ENCODE measurements at regions not wholly inside any gene's neighbourhood (a gene's known extent, or its start where the extent isn't known, plus 50 kb on each side); places are given as distances from the start of the nearest gene placed in this dataset.
A peak's percentile ranks its signal among the peaks of the same experiment; 100 is the strongest.

DNA sequence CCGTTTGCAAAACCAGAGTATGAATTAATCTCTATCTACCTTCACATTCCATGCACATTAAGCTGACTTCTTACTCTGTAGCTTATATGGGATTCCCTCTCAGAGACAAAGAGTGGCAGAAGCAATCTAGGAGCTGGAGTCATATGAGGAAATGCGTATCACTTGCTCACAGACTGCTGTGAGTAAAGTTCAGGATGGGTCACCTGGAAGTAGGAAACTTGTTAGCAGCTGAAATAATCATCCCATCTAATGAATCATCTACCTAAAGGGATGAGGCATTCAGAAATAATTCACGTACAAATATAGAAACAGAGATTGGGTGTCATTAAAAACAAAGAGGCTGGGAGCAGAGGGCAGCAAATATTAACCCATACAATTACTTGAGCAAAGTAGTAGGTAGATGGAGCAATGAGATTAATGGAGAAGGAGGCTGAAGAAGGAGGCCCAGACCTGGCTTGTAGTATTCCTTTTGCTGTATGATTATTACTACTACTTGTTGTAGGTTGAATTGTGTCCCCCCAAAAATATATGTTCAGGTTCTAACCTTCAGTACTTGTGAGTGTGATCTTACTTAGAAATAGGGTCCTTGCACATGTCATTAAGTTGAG is 866.3 kb downstream of the ROBO2 start:
- Histone ChIP-seq H3K4me2 (ENCODE audit: low read length, poor library complexity, severe bottlenecking) (no peak overlapping the region), H3K9me3 (ENCODE audit: control insufficient read depth, low read length) (peaks cover 11% of the 10 kb centered on the region), H2BK120ac (ENCODE audit: low read depth, low read length) (no peak overlapping the region), H3K4me3 (ENCODE audit: insufficient read depth in 1 of 2, low read depth in 1 of 2, low read length in 2 of 2) (no peak overlapping the region), H4K8ac (ENCODE audit: low read length) (no peak overlapping the region), H2BK5ac (ENCODE audit: low read depth, low read length, poor library complexity, severe bottlenecking) (no peak overlapping the region), H3K23ac (ENCODE audit: low read length in 2 of 2) (no peak overlapping the region), H3K4me1 (ENCODE audit: control insufficient read depth, insufficient read depth, low read depth, low read length) (peaks cover 1% of the 10 kb centered on the region), H3K27ac (ENCODE audit: low read length, poor library complexity, severe bottlenecking) (peak overlapping the region; percentile 50), H3K4ac (ENCODE audit: low read depth in 1 of 2, low read length in 2 of 2) (no peak overlapping the region), H3K18ac (ENCODE audit: low read depth in 1 of 2, low read length in 2 of 2) (no peak overlapping the region), H3K14ac (ENCODE audit: low read length in 2 of 2) (no peak overlapping the region), H3K36me3 (ENCODE audit: control insufficient read depth in 1 of 2, insufficient read depth in 2 of 2, low read depth in 1 of 2, low read length in 2 of 2) (no peaks in the 10 kb centered on the region), H3K27me3 (ENCODE audit: control insufficient read depth in 1 of 2, insufficient read depth in 1 of 2, low read length in 2 of 2) (no peaks in the 10 kb centered on the region), H2AK5ac (ENCODE audit: low read length, severe bottlenecking) (no peak overlapping the region), H3K9ac (ENCODE audit: low read length) (no peak overlapping the region), H4K91ac (ENCODE audit: low read length) (no peak overlapping the region), H3K79me1 (replicated peaks; ENCODE audit: low read length, poor library complexity, severe bottlenecking) (no peaks in the 10 kb centered on the region), H2BK15ac (ENCODE audit: low read depth, poor library complexity, severe bottlenecking) (no peak overlapping the region), H2AFZ (ENCODE audit: low read depth, low read length) (no peak overlapping the region), H2BK12ac (ENCODE audit: low read length in 2 of 2) (no peak overlapping the region)
- no peak for DNase-seq
- WGBS, result 77% methylated on average over 3 of the region's 3 CpGs

DNA sequence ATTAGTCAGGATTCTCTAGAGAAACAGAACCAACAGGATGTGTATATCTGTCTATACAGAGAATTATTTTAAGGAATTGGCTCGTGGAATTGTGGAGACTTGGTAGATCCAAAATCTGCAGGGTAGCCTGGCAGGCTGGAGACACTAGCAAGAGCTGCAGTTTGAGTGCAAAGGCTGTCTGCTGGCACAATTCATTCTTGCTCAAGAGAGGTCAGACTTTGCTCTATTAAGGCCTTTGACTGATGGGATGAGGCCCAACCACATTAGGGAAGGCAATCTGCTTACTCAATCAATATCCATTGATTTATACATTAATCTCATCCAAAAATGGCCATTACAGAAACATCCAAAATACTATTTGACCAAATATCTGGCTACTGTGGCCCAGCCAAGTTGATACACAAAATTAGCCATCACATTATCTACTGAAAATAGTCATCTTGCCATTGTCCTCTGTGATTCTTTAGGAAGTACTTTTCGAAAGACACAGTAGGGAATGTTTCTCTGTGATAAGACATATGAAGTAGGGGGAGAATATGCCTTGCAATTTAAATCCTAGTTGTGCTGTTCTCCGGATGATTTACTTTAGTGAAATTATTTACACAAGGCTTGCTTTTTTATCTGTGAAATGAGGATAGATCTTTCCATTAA is 873.8 kb downstream of the ROBO2 start:
- 90% methylated on average over 3 of the region's 3 CpGs for WGBS
- H3K79me1 ChIP-seq (replicated peaks; ENCODE audit: low read length, poor library complexity, severe bottlenecking), result no peaks in the 10 kb centered on the region

GRCh38 chr3:77915336-77915735 is 875.4 kb downstream of the ROBO2 start:
- Histone ChIP-seq H4K91ac (ENCODE audit: low read length) (no peak overlapping the region), H3K27me3 (ENCODE audit: control insufficient read depth in 1 of 2, insufficient read depth in 1 of 2, low read length in 2 of 2) (no peaks in the 10 kb centered on the region), H3K9me3 (ENCODE audit: control insufficient read depth, low read length) (peaks cover 11% of the 10 kb centered on the region), H3K14ac (ENCODE audit: low read length in 2 of 2) (no peak overlapping the region), H2AK5ac (ENCODE audit: low read length, severe bottlenecking) (no peak overlapping the region), H2BK12ac (ENCODE audit: low read length in 2 of 2) (no peak overlapping the region), H2AFZ (ENCODE audit: low read depth, low read length) (no peak overlapping the region), H2BK120ac (ENCODE audit: low read depth, low read length) (no peak overlapping the region), H3K18ac (ENCODE audit: low read depth in 1 of 2, low read length in 2 of 2) (no peak overlapping the region), H2BK5ac (ENCODE audit: low read depth, low read length, poor library complexity, severe bottlenecking) (no peak overlapping the region), H3K9ac (ENCODE audit: low read length) (no peak overlapping the region), H3K79me1 (replicated peaks; ENCODE audit: low read length, poor library complexity, severe bottlenecking) (no peaks in the 10 kb centered on the region), H4K8ac (ENCODE audit: low read length) (no peak overlapping the region), H2BK15ac (ENCODE audit: low read depth, poor library complexity, severe bottlenecking) (no peak overlapping the region), H3K4ac (ENCODE audit: low read depth in 1 of 2, low read length in 2 of 2) (no peak overlapping the region), H3K23ac (ENCODE audit: low read length in 2 of 2) (no peak overlapping the region), H3K4me3 (ENCODE audit: insufficient read depth in 1 of 2, low read depth in 1 of 2, low read length in 2 of 2) (no peak overlapping the region), H3K4me2 (ENCODE audit: low read length, poor library complexity, severe bottlenecking) (no peak overlapping the region), H3K36me3 (ENCODE audit: control insufficient read depth in 1 of 2, insufficient read depth in 2 of 2, low read depth in 1 of 2, low read length in 2 of 2) (no peaks in the 10 kb centered on the region), H3K4me1 (ENCODE audit: control insufficient read depth, insufficient read depth, low read depth, low read length) (no peaks in the 10 kb centered on the region), H3K27ac (ENCODE audit: low read length, poor library complexity, severe bottlenecking) (peak overlapping the region; percentile 32)
- 88% methylated on average over 2 of the region's 2 CpGs for WGBS
- no peak for DNase-seq

More for the DNA sequence above, 873.8 kb downstream of the ROBO2 start:
- Histone ChIP-seq H2BK5ac (ENCODE audit: low read depth, low read length, poor library complexity, severe bottlenecking) (no peak overlapping the region), H3K23ac (ENCODE audit: low read length in 2 of 2) (no peak overlapping the region), H3K14ac (ENCODE audit: low read length in 2 of 2) (no peak overlapping the region), H3K9ac (ENCODE audit: low read length) (no peak overlapping the region), H2AK5ac (ENCODE audit: low read length, severe bottlenecking) (no peak overlapping the region), H4K8ac (ENCODE audit: low read length) (no peak overlapping the region), H3K36me3 (ENCODE audit: control insufficient read depth in 1 of 2, insufficient read depth in 2 of 2, low read depth in 1 of 2, low read length in 2 of 2) (no peaks in the 10 kb centered on the region), H2BK12ac (ENCODE audit: low read length in 2 of 2) (no peak overlapping the region), H3K4me2 (ENCODE audit: low read length, poor library complexity, severe bottlenecking) (no peak overlapping the region), H3K4ac (ENCODE audit: low read depth in 1 of 2, low read length in 2 of 2) (no peak overlapping the region), H3K9me3 (ENCODE audit: control insufficient read depth, low read length) (peaks cover 3% of the 10 kb centered on the region), H3K18ac (ENCODE audit: low read depth in 1 of 2, low read length in 2 of 2) (no peak overlapping the region), H3K4me1 (ENCODE audit: control insufficient read depth, insufficient read depth, low read depth, low read length) (no peaks in the 10 kb centered on the region), H2AFZ (ENCODE audit: low read depth, low read length) (no peak overlapping the region), H3K4me3 (ENCODE audit: insufficient read depth in 1 of 2, low read depth in 1 of 2, low read length in 2 of 2) (no peak overlapping the region), H2BK120ac (ENCODE audit: low read depth, low read length) (no peak overlapping the region), H2BK15ac (ENCODE audit: low read depth, poor library complexity, severe bottlenecking) (no peak overlapping the region), H4K91ac (ENCODE audit: low read length) (no peak overlapping the region), H3K27ac (ENCODE audit: low read length, poor library complexity, severe bottlenecking) (no peak overlapping the region), H3K27me3 (ENCODE audit: control insufficient read depth in 1 of 2, insufficient read depth in 1 of 2, low read length in 2 of 2) (no peaks in the 10 kb centered on the region)
- DNase-seq, result no peak

GRCh38 chr3:77917225-77917624 is 877.3 kb downstream of the ROBO2 start:
- Histone ChIP-seq H4K91ac (ENCODE audit: low read length) (no peak overlapping the region), H2BK15ac (ENCODE audit: low read depth, poor library complexity, severe bottlenecking) (no peak overlapping the region), H3K4ac (ENCODE audit: low read depth in 1 of 2, low read length in 2 of 2) (no peak overlapping the region), H3K9ac (ENCODE audit: low read length) (no peak overlapping the region), H3K23ac (ENCODE audit: low read length in 2 of 2) (no peak overlapping the region), H3K9me3 (ENCODE audit: control insufficient read depth, low read length) (peaks cover 17% of the 10 kb centered on the region), H3K27ac (ENCODE audit: low read length, poor library complexity, severe bottlenecking) (no peak overlapping the region), H2BK12ac (ENCODE audit: low read length in 2 of 2) (no peak overlapping the region), H2AK5ac (ENCODE audit: low read length, severe bottlenecking) (no peak overlapping the region), H2BK120ac (ENCODE audit: low read depth, low read length) (no peak overlapping the region), H3K18ac (ENCODE audit: low read depth in 1 of 2, low read length in 2 of 2) (no peak overlapping the region), H3K14ac (ENCODE audit: low read length in 2 of 2) (no peak overlapping the region), H3K36me3 (ENCODE audit: control insufficient read depth in 1 of 2, insufficient read depth in 2 of 2, low read depth in 1 of 2, low read length in 2 of 2) (no peaks in the 10 kb centered on the region), H3K4me3 (ENCODE audit: insufficient read depth in 1 of 2, low read depth in 1 of 2, low read length in 2 of 2) (no peak overlapping the region), H3K27me3 (ENCODE audit: control insufficient read depth in 1 of 2, insufficient read depth in 1 of 2, low read length in 2 of 2) (no peaks in the 10 kb centered on the region), H4K8ac (ENCODE audit: low read length) (no peak overlapping the region), H3K4me2 (ENCODE audit: low read length, poor library complexity, severe bottlenecking) (no peak overlapping the region), H2BK5ac (ENCODE audit: low read depth, low read length, poor library complexity, severe bottlenecking) (no peak overlapping the region), H2AFZ (ENCODE audit: low read depth, low read length) (no peak overlapping the region), H3K79me1 (replicated peaks; ENCODE audit: low read length, poor library complexity, severe bottlenecking) (no peaks in the 10 kb centered on the region), H3K4me1 (ENCODE audit: control insufficient read depth, insufficient read depth, low read depth, low read length) (no peaks in the 10 kb centered on the region)
- 100% methylated on average over 1 of the region's 2 CpGs for WGBS
- no peak for DNase-seq
